ENCODE measurements at regions not wholly inside any gene's neighbourhood (a gene's known extent, or its start where the extent isn't known, plus 50 kb on each side); places are given as distances from the start of the nearest gene placed in this dataset.

DNA sequence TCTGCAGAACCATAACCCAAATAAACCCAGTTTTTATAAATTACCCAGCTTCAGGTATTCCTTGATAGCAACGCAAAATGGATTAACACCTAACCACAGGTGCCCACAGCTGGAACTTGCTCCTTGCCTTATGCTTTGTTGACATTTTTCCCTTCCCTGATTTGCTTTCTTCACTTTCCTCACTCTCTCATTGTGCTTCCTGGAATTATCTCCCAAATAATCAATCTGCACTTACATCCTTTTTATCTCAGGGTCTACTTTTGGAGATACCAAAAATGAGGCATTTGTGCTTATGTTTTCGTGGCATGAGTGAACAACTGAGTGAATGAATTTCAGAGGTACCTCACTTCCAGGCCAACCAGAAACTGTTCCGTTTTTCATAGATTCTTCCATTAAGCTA, 374.3 kb downstream of the DOK5 start:
- no peak overlapping the region for H3K4me3 ChIP-seq (ENCODE audit: low read length)

DNA sequence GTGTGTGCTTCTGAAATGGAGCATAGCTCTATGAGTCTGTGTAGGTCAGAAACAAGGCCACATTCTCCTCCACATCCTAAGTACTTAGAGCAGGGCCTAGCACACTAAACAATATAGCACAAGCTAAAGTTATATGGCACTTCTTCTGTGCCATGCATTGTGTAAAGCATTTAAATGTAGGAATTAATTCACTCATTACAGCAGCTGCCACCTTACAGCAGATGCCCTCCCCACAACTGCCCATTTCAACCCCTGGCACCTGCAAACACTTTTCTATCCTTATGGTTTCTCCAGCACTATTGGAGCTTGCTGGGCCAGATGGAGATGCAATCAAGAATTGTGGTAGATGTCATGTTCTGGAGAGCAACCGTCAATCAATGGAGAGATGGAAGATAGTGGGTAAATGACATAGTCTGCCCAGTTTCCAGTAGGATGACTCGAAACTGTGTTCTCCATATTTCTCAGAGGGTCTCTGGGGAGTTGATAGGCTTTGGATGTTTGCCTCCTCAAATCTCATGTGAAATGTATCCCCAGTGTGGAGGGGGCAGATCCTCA, 373.7 kb downstream of the DOK5 start:
- Mint-ChIP-seq H3K4me3 (no peak overlapping the region), H3K9me3 (peaks cover 0 to 13% (median 5%) of the 10 kb centered on the region in 5 donors), H3K4me1 (no peaks in the 10 kb centered on the region), H3K27me3 (no peaks in the 10 kb centered on the region), H3K27ac (no peak overlapping the region), H3K36me3 (no peaks in the 10 kb centered on the region)
- Histone ChIP-seq H3K4me1 (ENCODE audit: insufficient read depth, low read length) (no peaks in the 10 kb centered on the region), H3K27ac (ENCODE audit: low read depth, low read length) (no peak overlapping the region), H3K27me3 (ENCODE audit: insufficient read depth, low read length, poor library complexity, severe bottlenecking) (no peaks in the 10 kb centered on the region), H3K4me3 (ENCODE audit: low read length) (no peak overlapping the region), H3K9me3 (ENCODE audit: low read length) (no peaks in the 10 kb centered on the region), H3K36me3 (ENCODE audit: insufficient read depth, low read length) (no peaks in the 10 kb centered on the region)
- ChIA-PET CTCF (no interaction called here), POLR2A (no interaction called here)
- no peak for DNase-seq

More for the DNA sequence above, 374.3 kb downstream of the DOK5 start:
- CTCF ChIA-PET: no interaction called here
- no peaks in the 10 kb centered on the region for H3K4me1 ChIP-seq (ENCODE audit: insufficient read depth, low read length)
- H3K27ac Mint-ChIP-seq: peak overlapping the region in 1 of 8 donors; percentile 63
- no peaks in the 10 kb centered on the region for H3K27me3 Mint-ChIP-seq
- no peak for DNase-seq
- no peaks in the 10 kb centered on the region for H3K9me3 ChIP-seq (ENCODE audit: low read length)
- no peaks in the 10 kb centered on the region for H3K4me1 Mint-ChIP-seq
- no peak overlapping the region for H3K4me3 Mint-ChIP-seq
- POLR2A ChIA-PET: no interaction called here
- no peaks in the 10 kb centered on the region for H3K36me3 ChIP-seq (ENCODE audit: insufficient read depth, low read length)
- H3K36me3 Mint-ChIP-seq: no peaks in the 10 kb centered on the region
- no peak overlapping the region for H3K27ac ChIP-seq (ENCODE audit: low read depth, low read length)
- peaks cover 0 to 13% (median 9%) of the 10 kb centered on the region in 5 donors for H3K9me3 Mint-ChIP-seq
- H3K27me3 ChIP-seq (ENCODE audit: insufficient read depth, low read length, poor library complexity, severe bottlenecking): no peaks in the 10 kb centered on the region

DNA sequence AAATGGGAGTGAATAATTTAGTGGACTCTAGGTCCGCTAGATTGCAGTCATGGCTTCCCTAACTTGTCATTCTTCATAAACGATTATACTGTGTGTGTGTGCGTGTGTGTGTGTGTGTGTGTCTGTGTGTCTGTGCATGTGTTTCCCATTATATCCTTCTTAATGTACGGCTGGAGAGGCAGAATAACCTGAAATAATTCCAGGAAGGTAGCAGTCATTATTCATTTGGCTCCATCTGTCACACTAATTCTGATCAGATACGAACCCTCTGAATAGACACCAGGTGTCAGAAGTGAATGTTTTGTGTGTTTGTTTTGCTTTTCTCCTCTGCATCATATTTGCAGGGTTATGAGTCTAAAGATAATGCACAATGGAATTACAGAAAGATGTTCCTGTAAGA, 372.9 kb downstream of the DOK5 start:
- Mint-ChIP-seq H3K4me1 (no peaks in the 10 kb centered on the region), H3K27me3 (no peaks in the 10 kb centered on the region), H3K36me3 (no peaks in the 10 kb centered on the region), H3K27ac (no peak overlapping the region), H3K9me3 (peaks cover 0 to 16% (median 3%) of the 10 kb centered on the region in 5 donors), H3K4me3 (no peak overlapping the region)
- no peak for DNase-seq
- Histone ChIP-seq H3K36me3 (ENCODE audit: insufficient read depth, low read length) (no peaks in the 10 kb centered on the region), H3K4me1 (ENCODE audit: insufficient read depth, low read length) (no peaks in the 10 kb centered on the region), H3K27me3 (ENCODE audit: insufficient read depth, low read length, poor library complexity, severe bottlenecking) (no peaks in the 10 kb centered on the region), H3K9me3 (ENCODE audit: low read length) (no peaks in the 10 kb centered on the region), H3K27ac (ENCODE audit: low read depth, low read length) (no peak overlapping the region), H3K4me3 (ENCODE audit: low read length) (no peak overlapping the region)
- CTCF ChIA-PET: no interaction called here
- POLR2A ChIA-PET: no interaction called here

DNA sequence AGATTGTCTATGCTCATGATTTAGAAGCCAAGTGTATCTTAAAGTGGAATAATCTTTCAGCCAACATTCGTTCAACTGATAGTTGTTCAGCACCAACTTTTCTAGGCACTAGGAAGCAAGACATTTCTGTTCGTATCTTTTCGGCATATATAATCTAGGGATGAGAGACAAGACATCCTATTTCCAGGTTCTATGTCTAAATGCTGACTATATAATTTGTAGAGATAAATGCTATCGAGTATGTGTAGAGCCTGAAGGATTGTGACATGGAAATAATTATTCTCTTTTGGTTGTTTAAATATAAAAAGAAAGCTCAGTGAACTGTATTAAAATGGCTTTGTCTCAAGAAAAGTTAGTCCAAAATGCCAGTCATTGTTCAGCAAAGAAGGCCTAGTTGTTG, 371.6 kb downstream of the DOK5 start:
- no peaks in the 10 kb centered on the region for H3K36me3 Mint-ChIP-seq
- H3K4me1 Mint-ChIP-seq: no peaks in the 10 kb centered on the region
- Histone ChIP-seq H3K27me3 (ENCODE audit: insufficient read depth, low read length, poor library complexity, severe bottlenecking) (no peaks in the 10 kb centered on the region), H3K36me3 (ENCODE audit: insufficient read depth, low read length) (no peaks in the 10 kb centered on the region), H3K4me3 (ENCODE audit: low read length) (no peak overlapping the region), H3K4me1 (ENCODE audit: insufficient read depth, low read length) (no peaks in the 10 kb centered on the region), H3K27ac (ENCODE audit: low read depth, low read length) (no peak overlapping the region), H3K9me3 (ENCODE audit: low read length) (no peaks in the 10 kb centered on the region)
- ChIA-PET POLR2A (no interaction called here), CTCF (interaction anchor here (1.3 kb wide), 1 partner anchor 11 kb away, joined by 3 read pairs; no protein-coding TSS in a partner anchor)
- no peak overlapping the region for H3K4me3 Mint-ChIP-seq
- peaks cover 0 to 16% (median 2%) of the 10 kb centered on the region in 5 donors for H3K9me3 Mint-ChIP-seq
- DNase-seq: no peak
- no peaks in the 10 kb centered on the region for H3K27me3 Mint-ChIP-seq
- H3K27ac Mint-ChIP-seq: no peak overlapping the region

DNA sequence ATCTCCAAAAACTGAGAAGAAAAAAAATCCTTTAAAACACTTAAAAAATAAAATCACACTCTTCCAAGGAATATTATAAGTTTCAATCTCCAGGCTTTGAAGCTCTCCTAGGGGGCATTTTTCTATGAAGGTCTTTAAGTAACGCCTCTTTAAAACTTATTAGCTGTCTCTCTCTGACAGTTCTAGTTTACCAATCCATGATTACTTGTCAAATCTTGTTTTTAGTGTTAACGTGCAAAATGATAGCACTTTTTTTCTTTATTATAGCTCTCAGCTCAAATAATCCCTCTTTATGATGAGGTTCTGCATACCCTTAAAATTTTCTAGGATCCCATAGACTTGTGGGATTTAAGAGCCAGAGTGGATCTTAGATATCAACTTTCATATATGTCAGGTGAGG, 369.0 kb downstream of the DOK5 start:
- POLR2A ChIA-PET: no interaction called here
- Mint-ChIP-seq H3K4me3 (no peak overlapping the region), H3K27ac (no peak overlapping the region), H3K36me3 (no peaks in the 10 kb centered on the region), H3K27me3 (no peaks in the 10 kb centered on the region), H3K9me3 (peaks cover 0 to 16% (median 4%) of the 10 kb centered on the region in 5 donors), H3K4me1 (no peaks in the 10 kb centered on the region)
- H3K4me3 ChIP-seq (ENCODE audit: low read length): no peak overlapping the region
- no peaks in the 10 kb centered on the region for H3K27me3 ChIP-seq (ENCODE audit: insufficient read depth, low read length, poor library complexity, severe bottlenecking)
- H3K36me3 ChIP-seq (ENCODE audit: insufficient read depth, low read length): no peaks in the 10 kb centered on the region
- CTCF ChIA-PET: no interaction called here
- no peak for DNase-seq
- H3K27ac ChIP-seq (ENCODE audit: low read depth, low read length): no peak overlapping the region
- H3K4me1 ChIP-seq (ENCODE audit: insufficient read depth, low read length): no peaks in the 10 kb centered on the region
- no peaks in the 10 kb centered on the region for H3K9me3 ChIP-seq (ENCODE audit: low read length)

DNA sequence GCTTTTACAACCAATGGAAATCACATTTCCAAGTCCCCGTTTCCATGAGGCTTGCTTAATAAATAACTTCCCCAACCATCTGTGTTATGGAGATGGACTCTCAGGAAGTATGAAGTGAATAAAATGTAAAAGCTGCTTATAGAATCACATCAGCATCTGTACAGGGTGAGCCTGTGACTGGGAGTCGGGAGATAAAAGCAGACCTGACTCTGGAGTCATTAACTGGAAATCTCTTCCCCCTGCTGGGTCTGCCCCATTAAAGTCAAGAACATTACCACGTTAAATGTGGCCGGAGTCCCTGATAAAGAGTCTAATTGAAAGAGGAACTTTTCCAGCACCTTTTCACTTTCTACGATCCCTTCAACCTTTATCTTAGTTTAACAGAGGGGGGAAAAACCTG, 368.5 kb downstream of the DOK5 start:
- no peaks in the 10 kb centered on the region for H3K4me1 Mint-ChIP-seq
- H3K36me3 Mint-ChIP-seq: no peaks in the 10 kb centered on the region
- Histone ChIP-seq H3K27me3 (ENCODE audit: insufficient read depth, low read length, poor library complexity, severe bottlenecking) (no peaks in the 10 kb centered on the region), H3K36me3 (ENCODE audit: insufficient read depth, low read length) (no peaks in the 10 kb centered on the region), H3K4me1 (ENCODE audit: insufficient read depth, low read length) (no peaks in the 10 kb centered on the region), H3K4me3 (ENCODE audit: low read length) (no peak overlapping the region), H3K9me3 (ENCODE audit: low read length) (no peaks in the 10 kb centered on the region), H3K27ac (ENCODE audit: low read depth, low read length) (no peak overlapping the region)
- no peak for DNase-seq
- ChIA-PET POLR2A (no interaction called here), CTCF (no interaction called here)
- H3K9me3 Mint-ChIP-seq: peaks cover 0 to 13% (median 4%) of the 10 kb centered on the region in 5 donors
- no peaks in the 10 kb centered on the region for H3K27me3 Mint-ChIP-seq
- no peak overlapping the region for H3K4me3 Mint-ChIP-seq
- H3K27ac Mint-ChIP-seq: no peak overlapping the region

DNA sequence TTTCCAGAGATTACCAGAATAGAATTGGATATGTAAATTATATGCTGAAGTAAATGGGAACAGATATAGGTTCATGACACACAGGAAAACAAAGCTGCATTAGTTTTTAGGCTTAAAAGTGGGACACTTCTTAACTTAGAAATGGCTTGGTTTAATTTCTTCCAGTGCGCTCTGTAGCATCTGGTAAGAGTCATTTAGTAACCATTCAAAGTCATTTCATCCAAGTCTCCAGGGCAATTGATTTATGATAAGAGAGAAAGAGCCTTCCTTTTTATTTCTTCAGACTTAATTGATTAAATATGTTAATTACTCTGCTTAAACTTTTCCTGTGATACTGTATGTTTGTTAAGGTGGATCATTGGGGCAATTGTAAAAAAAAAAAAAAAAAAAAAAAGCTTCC, 368.0 kb downstream of the DOK5 start:
- Mint-ChIP-seq H3K27me3 (no peaks in the 10 kb centered on the region), H3K4me3 (no peak overlapping the region), H3K4me1 (no peaks in the 10 kb centered on the region), H3K9me3 (peaks cover 0 to 13% (median 4%) of the 10 kb centered on the region in 5 donors), H3K27ac (no peak overlapping the region), H3K36me3 (no peaks in the 10 kb centered on the region)
- Histone ChIP-seq H3K9me3 (ENCODE audit: low read length) (no peaks in the 10 kb centered on the region), H3K27me3 (ENCODE audit: insufficient read depth, low read length, poor library complexity, severe bottlenecking) (no peaks in the 10 kb centered on the region), H3K4me1 (ENCODE audit: insufficient read depth, low read length) (no peaks in the 10 kb centered on the region), H3K27ac (ENCODE audit: low read depth, low read length) (no peak overlapping the region), H3K4me3 (ENCODE audit: low read length) (no peak overlapping the region), H3K36me3 (ENCODE audit: insufficient read depth, low read length) (no peaks in the 10 kb centered on the region)
- CTCF ChIA-PET: no interaction called here
- DNase-seq: no peak
- POLR2A ChIA-PET: no interaction called here

DNA sequence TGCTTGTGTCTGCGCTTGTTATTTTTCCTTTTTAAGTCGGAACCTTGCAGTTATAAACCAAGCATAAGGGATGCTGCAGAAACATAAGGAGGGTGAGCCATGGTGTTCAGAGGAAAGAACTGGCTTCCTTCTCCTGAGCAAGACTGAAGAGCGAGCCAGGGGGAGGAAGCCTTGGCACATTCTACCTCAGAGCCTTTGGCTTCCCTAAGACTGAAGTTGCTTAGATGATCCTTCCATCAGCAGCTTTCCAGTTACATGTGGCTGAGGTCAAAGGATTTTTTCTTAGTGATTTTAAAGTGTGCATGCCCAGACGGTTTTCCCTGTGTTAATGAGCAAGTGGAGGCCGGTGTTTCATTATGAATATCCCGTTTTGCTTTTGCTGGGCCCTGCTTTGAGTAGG, 363.8 kb downstream of the DOK5 start:
- Histone ChIP-seq H3K27me3 (ENCODE audit: insufficient read depth, low read length, poor library complexity, severe bottlenecking) (no peaks in the 10 kb centered on the region), H3K27ac (ENCODE audit: low read depth, low read length) (no peak overlapping the region), H3K4me1 (ENCODE audit: insufficient read depth, low read length) (no peaks in the 10 kb centered on the region), H3K9me3 (ENCODE audit: low read length) (no peaks in the 10 kb centered on the region), H3K4me3 (ENCODE audit: low read length) (no peak overlapping the region), H3K36me3 (ENCODE audit: insufficient read depth, low read length) (no peaks in the 10 kb centered on the region)
- H3K27ac Mint-ChIP-seq: no peak overlapping the region
- no peak for DNase-seq
- H3K27me3 Mint-ChIP-seq: no peaks in the 10 kb centered on the region
- H3K4me3 Mint-ChIP-seq: no peak overlapping the region
- peaks cover 0 to 7% (median 2%) of the 10 kb centered on the region in 5 donors for H3K9me3 Mint-ChIP-seq
- H3K36me3 Mint-ChIP-seq: no peaks in the 10 kb centered on the region
- ChIA-PET POLR2A (no interaction called here), CTCF (no interaction called here)
- H3K4me1 Mint-ChIP-seq: no peaks in the 10 kb centered on the region

DNA sequence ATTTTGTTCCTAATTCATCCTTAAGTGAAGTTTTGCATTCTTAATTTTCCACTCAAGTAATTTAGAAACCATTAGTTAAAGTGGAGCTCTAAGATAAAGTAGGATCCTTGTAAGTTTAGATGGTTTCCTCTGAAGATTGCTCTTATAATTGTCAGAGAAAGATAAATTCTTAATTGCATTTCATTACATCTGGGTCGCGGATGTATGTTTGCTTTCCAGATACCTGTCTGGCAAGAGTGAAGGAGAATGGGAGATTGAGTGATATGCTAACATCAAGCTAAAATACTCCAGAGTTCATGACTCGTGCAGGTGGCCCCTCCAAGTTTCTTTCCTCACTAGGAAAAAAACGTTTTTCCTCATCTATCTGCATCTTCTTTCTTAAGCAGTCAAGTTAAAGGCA, 361.8 kb downstream of the DOK5 start:
- H3K4me3 ChIP-seq (ENCODE audit: low read length): no peak overlapping the region
- Mint-ChIP-seq H3K27ac (no peak overlapping the region), H3K9me3 (peaks cover 0 to 5% (median 2%) of the 10 kb centered on the region in 5 donors), H3K4me1 (no peaks in the 10 kb centered on the region), H3K36me3 (no peaks in the 10 kb centered on the region), H3K4me3 (no peak overlapping the region), H3K27me3 (no peaks in the 10 kb centered on the region)
- no peak for DNase-seq
- POLR2A ChIA-PET: no interaction called here
- no peaks in the 10 kb centered on the region for H3K36me3 ChIP-seq (ENCODE audit: insufficient read depth, low read length)
- H3K27ac ChIP-seq (ENCODE audit: low read depth, low read length): no peak overlapping the region
- CTCF ChIA-PET: no interaction called here
- no peaks in the 10 kb centered on the region for H3K4me1 ChIP-seq (ENCODE audit: insufficient read depth, low read length)
- no peaks in the 10 kb centered on the region for H3K27me3 ChIP-seq (ENCODE audit: insufficient read depth, low read length, poor library complexity, severe bottlenecking)
- H3K9me3 ChIP-seq (ENCODE audit: low read length): no peaks in the 10 kb centered on the region

Measured in CD8-positive, alpha-beta memory T cell (primary cell).